Naive B cell (primary cell): ENCODE measurements at regions not wholly inside any gene's neighbourhood (a gene's known extent, or its start where the extent isn't known, plus 50 kb on each side); places are given as distances from the start of the nearest gene placed in this dataset.

ENCODE experiments used
- ATAC-seq, 2 donors: fragments of 150-1000 bp; cut with Tn5 transposase; 2 replicates each; pipeline ENCODE4 v1.10.0; 2021; ENCODE audit warnings: low read depth in 2 of 2, mild to moderate bottlenecking in 2 of 2, moderate library complexity in 2 of 2
- DNase-seq: peaks from one replicate; pipeline ENCODE4 v3.0.0; 2022
- H3K27ac Mint-ChIP-seq, 6 donors: one replicate each; pipeline ENCODE4 v1.8.0; 2020 to 2022; ENCODE audit warnings: mild to moderate bottlenecking in 6 of 6, mixed read lengths in 6 of 6, moderate library complexity in 5 of 6, inconsistent platforms in 2 of 6
- H3K27me3 Mint-ChIP-seq, 3 donors: one replicate each; pipeline ENCODE4 v1.8.0; 2021 to 2022; ENCODE audit warnings: mixed read lengths in 3 of 3, mild to moderate bottlenecking in 1 of 3
- H3K36me3 Mint-ChIP-seq, 2 donors: one replicate each; pipeline ENCODE4 v1.8.0; 2020 to 2022; ENCODE audit warnings: mixed read lengths in 2 of 2, inconsistent platforms in 1 of 2, mild to moderate bottlenecking in 1 of 2
- H3K4me1 Mint-ChIP-seq, 3 donors: one replicate each; pipeline ENCODE4 v1.8.0; 2020 to 2022; ENCODE audit warnings: mixed read lengths in 3 of 3, inconsistent platforms in 1 of 3, mild to moderate bottlenecking in 1 of 3, moderate library complexity in 1 of 3
- H3K4me3 Mint-ChIP-seq, 8 donors: one replicate each; pipeline ENCODE4 v1.8.0; 2020 to 2022; ENCODE audit warnings: mild to moderate bottlenecking in 8 of 8, mixed read lengths in 8 of 8, moderate library complexity in 8 of 8, inconsistent platforms in 2 of 8
- H3K9me3 Mint-ChIP-seq, 7 donors: one replicate each; pipeline ENCODE4 v1.8.0; 2020 to 2022; ENCODE audit warnings: mixed read lengths in 7 of 7, mild to moderate bottlenecking in 5 of 7, inconsistent platforms in 2 of 7, moderate library complexity in 1 of 7

DNA sequence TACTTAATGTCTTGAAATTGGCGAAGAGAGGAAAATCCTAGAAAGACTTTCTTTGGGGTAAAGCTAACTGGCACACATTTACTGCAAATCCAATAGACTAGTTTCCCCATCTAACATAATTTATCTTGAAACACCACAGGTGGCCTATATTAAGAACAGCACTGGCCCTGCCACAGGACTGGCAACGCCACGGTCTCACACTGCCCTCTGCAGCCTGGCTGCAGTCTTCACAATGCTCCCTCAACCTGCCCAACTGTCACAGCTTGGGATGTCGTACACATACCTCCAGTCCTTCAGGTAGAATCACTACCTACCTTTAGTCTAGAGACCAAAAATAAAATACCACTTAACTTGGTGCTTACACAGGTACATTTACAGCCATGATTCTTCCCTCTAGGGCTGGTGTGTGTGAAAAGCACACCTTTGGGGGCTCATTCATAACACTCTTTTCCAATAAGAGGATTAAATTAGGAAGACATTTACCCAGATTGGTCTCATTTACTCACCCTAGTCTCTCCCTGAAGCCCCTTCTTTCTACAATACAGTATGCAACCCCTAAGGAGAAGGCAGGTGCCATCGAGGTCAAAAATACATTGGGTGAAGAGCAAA lies 222.2 kb downstream of the C1D start:
- H3K9me3 Mint-ChIP-seq = no peaks in the 10 kb centered on the region
- ATAC-seq (peak; percentile 50 to 60), DNase-seq (peak; percentile 13)
- H3K36me3 Mint-ChIP-seq = no peaks in the 10 kb centered on the region
- peak overlapping the region in 1 of 6 donors; percentile 24 for H3K27ac Mint-ChIP-seq
- H3K4me1 Mint-ChIP-seq = no peaks in the 10 kb centered on the region
- H3K27me3 Mint-ChIP-seq = peaks cover 14 to 39% (median 18%) of the 10 kb centered on the region in 3 donors
- H3K4me3 Mint-ChIP-seq = no peak overlapping the region

DNA sequence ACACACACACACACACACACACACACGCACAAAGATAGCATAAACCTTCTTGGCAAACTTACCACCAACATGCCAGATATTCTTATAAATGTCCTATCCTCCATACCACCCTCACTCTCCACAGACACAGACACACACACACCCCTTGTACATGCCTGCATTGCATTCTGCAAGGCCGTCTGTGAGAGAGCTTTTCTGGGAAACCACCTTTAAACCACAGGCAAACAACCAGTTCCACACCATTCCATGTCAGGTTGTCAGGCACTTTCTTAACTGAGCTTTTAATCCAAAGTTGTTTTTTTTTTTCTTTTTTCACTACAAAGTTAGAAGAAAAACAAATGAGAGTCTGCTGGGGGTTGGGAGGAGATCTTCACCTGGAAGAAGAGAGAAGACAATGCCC lies 221.1 kb downstream of the C1D start:
- Mint-ChIP-seq H3K9me3 (no peaks in the 10 kb centered on the region), H3K4me3 (no peak overlapping the region), H3K27me3 (peaks cover 17 to 39% (median 20%) of the 10 kb centered on the region in 3 donors), H3K4me1 (peaks cover 0 to 3% (median 0%) of the 10 kb centered on the region in 3 donors), H3K36me3 (no peaks in the 10 kb centered on the region), H3K27ac (peak overlapping the region in 1 of 6 donors; percentile 83)
- ATAC-seq = no peak
- no peak for DNase-seq

DNA sequence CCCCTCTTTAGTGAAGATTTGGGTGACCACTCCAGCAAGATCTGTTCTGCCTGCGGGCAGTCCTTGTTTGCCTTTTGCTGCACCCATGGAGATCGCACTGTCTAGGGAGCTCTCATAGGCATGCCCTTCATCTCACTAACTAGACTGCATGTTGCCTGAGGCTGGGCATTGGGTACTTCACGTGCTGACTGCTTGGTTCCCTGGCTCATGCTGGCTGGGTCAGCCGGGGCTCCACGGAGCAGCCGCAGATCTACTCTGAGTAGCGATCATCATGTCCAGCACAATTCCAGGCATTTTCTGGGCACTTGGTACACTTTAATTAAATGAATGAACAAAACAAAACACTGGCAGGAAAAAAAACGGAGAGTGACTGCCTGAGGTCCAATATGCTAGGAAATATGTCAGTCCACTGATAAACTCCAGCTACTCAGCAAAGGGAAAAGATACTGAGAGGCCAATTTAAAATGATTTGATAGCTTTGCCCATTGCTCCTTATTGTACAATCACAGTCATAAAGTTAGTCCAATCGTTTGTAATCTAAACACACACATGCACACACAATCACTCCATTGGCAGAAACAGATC lies 220.3 kb downstream of the C1D start:
- H3K4me3 Mint-ChIP-seq = no peak overlapping the region
- peaks cover 0 to 3% (median 0%) of the 10 kb centered on the region in 3 donors for H3K4me1 Mint-ChIP-seq
- no peak overlapping the region for H3K27ac Mint-ChIP-seq
- H3K27me3 Mint-ChIP-seq = peaks cover 17 to 39% (median 20%) of the 10 kb centered on the region in 3 donors
- DNase-seq (no peak), ATAC-seq (no peak)
- H3K9me3 Mint-ChIP-seq = no peaks in the 10 kb centered on the region
- H3K36me3 Mint-ChIP-seq = no peaks in the 10 kb centered on the region

DNA sequence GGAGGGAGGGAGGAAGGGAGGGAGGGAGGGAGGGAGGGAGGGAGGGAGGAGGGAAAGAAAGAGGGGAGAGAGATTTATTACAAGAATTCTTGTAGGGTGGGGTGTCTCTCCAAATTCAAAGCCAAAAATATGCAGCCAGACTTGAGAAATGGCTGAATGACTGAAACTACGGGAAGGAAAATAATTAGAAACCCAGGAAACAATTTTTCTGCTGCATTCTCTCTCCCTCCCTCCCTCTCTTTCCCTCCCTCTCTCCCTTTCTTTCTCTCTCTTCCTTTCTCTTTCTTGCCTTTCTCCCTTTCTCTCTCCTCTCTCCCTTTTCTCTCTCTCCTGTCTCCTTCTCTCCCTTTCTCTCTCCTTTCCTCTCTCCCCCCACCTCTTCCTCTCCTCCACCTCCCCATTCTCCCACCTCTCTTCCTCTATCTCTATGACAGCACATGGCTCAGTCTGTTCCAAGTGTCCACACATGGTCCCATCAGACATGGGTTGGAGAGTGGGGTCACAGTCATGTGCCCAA lies 218.7 kb downstream of the C1D start:
- DNase-seq (no peak), ATAC-seq (no peak)
- H3K4me1 Mint-ChIP-seq = peaks cover 0 to 3% (median 0%) of the 10 kb centered on the region in 3 donors
- no peaks in the 10 kb centered on the region for H3K36me3 Mint-ChIP-seq
- H3K27ac Mint-ChIP-seq = no peak overlapping the region
- H3K9me3 Mint-ChIP-seq = no peaks in the 10 kb centered on the region
- peaks cover 20 to 39% (median 22%) of the 10 kb centered on the region in 3 donors for H3K27me3 Mint-ChIP-seq
- no peak overlapping the region for H3K4me3 Mint-ChIP-seq

DNA sequence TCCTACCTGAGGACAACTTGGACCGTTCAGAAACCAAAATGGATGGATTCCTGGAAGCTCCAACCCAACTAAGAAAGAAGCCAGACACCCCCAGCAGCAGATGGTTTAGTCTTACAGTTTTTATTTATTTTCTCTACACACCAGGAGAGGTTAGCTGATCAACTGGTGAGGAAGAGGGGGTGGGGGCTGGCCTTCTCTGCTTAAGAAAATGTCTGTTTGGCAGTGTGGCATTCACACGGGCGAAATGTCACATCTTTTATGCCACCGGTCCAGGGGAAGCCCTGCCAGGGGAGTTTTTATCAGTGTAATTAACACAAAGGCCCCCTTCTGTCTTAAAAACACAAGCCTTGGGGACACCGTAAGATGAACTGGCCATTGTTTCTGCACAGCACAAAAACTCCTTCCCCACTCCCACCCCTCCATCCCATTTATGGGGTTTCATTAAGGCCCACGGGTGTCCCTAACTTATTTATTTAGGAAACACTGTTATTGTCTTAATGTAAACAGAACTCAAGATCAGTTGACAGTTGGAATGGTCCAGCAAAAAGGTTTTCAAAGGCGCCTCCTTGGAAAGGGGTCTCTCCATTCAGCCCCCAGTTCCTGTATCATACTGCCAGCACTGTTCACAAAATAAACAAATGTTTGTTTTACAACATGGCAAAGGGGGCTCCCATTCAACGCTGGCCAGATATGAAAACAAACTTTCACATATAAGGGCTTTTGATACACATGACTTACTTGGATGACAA lies 217.0 kb downstream of the C1D start:
- no peak overlapping the region for H3K4me3 Mint-ChIP-seq

DNA sequence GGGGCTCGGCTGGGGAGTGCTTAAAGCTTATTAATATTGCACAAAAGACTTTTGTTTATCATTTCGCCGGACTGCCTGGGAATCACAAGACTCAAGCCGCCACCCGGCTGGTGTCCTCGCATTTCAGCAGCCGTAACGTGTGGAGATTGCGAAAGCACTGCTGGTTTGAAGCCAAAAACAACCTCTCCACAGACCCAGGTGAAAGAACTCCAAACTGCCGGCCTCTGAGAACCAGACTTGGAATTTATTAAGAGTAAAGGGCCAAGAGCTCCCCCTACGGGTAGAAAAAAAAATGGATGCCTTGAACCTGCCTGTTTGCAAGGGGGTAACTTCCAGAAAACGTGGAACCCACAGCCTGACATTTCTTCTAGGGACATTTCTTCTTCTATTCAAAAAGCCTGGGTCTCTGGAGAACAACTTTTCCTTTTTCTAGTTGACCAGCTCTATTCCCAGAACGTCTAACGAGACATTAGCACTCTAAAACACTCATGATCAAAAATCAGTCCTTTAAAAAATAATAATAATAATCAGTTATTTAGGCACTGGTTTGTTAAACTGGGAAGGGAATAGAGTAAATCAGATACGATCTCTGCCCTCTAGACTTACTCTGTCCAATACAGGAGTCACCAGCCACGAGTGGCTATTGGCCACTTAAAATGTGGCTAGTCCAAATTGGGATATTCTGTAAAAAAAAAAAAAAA lies 216.3 kb downstream of the C1D start:
- H3K4me3 Mint-ChIP-seq = no peak overlapping the region
- H3K9me3 Mint-ChIP-seq = no peaks in the 10 kb centered on the region
- ATAC-seq (no peak), DNase-seq (peak; percentile 11)
- H3K27ac Mint-ChIP-seq = no peak overlapping the region
- H3K36me3 Mint-ChIP-seq = no peaks in the 10 kb centered on the region
- H3K4me1 Mint-ChIP-seq = peaks cover 0 to 3% (median 0%) of the 10 kb centered on the region in 3 donors
- peaks cover 28 to 52% (median 31%) of the 10 kb centered on the region in 3 donors for H3K27me3 Mint-ChIP-seq

More for the DNA sequence above, 217.0 kb downstream of the C1D start:
- Mint-ChIP-seq H3K27me3 (peaks cover 24 to 47% (median 25%) of the 10 kb centered on the region in 3 donors), H3K36me3 (no peaks in the 10 kb centered on the region), H3K9me3 (no peaks in the 10 kb centered on the region), H3K27ac (no peak overlapping the region), H3K4me1 (peaks cover 0 to 3% (median 0%) of the 10 kb centered on the region in 3 donors)
- DNase-seq (no peak), ATAC-seq (no peak)

DNA sequence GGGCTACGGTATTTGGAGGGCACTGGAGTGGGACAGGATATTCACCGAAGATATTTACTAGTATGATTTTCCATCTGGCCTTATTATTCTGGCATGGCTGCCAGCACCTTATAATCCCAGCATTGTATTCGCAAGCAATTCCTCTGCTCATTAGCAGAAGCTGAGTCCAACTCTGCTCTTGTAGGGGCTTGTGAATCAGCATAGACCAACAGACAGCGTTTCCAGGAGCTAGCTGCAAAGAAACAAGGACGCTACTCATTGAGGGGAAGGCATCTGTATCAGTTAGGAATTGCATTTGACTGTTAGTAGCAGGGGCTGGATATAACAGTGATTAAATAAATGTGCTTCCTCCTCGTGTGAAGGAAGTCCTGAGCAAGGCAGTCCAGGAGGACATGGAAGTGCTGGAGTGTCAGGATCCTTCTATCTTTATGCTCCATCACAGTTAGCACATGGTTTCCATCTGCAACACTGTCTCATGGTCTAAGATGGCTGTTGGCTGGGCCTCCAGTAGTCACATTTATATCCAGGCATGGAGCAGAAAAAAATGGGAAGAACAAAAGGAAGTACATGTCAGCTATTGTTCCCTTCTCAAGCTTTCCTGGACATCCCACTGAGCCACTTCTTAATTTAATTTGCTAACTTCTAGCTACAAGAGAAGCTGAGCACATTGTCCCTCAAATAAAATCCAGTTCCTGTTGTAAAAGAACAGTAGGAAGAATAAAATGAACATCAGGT lies 214.1 kb downstream of the C1D start:
- DNase-seq = no peak
- Mint-ChIP-seq H3K4me1 (peaks cover 0 to 3% (median 0%) of the 10 kb centered on the region in 3 donors), H3K27ac (no peak overlapping the region), H3K27me3 (peaks cover 22 to 37% (median 35%) of the 10 kb centered on the region in 3 donors), H3K9me3 (no peaks in the 10 kb centered on the region), H3K36me3 (no peaks in the 10 kb centered on the region), H3K4me3 (no peak overlapping the region)
- no peak for ATAC-seq

DNA sequence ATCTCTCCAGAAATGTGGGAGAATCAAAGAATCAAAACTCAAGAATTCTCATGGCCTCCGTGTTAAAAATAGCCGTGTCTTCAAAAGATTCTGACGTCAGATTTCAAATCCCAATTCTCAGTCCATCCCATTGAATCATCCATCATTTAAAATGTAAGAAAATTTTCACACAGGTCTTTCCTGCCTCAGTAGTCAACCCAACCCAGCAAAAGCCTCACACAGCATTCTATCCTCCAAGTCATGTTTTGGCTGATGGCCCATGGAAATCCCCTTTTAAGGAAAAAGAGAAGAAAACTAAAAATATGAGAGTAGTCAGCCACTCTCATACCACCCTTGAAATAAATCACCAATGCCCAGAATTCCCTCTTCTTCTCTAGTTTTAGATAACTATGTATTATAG lies 211.8 kb downstream of the C1D start:
- H3K4me1 Mint-ChIP-seq = peaks cover 0 to 3% (median 0%) of the 10 kb centered on the region in 3 donors
- H3K9me3 Mint-ChIP-seq = no peaks in the 10 kb centered on the region
- ATAC-seq (no peak), DNase-seq (no peak)
- H3K36me3 Mint-ChIP-seq = no peaks in the 10 kb centered on the region
- H3K27me3 Mint-ChIP-seq = peaks cover 25 to 32% (median 27%) of the 10 kb centered on the region in 3 donors
- no peak overlapping the region for H3K4me3 Mint-ChIP-seq
- H3K27ac Mint-ChIP-seq = peak overlapping the region in 1 of 6 donors; percentile 55

DNA sequence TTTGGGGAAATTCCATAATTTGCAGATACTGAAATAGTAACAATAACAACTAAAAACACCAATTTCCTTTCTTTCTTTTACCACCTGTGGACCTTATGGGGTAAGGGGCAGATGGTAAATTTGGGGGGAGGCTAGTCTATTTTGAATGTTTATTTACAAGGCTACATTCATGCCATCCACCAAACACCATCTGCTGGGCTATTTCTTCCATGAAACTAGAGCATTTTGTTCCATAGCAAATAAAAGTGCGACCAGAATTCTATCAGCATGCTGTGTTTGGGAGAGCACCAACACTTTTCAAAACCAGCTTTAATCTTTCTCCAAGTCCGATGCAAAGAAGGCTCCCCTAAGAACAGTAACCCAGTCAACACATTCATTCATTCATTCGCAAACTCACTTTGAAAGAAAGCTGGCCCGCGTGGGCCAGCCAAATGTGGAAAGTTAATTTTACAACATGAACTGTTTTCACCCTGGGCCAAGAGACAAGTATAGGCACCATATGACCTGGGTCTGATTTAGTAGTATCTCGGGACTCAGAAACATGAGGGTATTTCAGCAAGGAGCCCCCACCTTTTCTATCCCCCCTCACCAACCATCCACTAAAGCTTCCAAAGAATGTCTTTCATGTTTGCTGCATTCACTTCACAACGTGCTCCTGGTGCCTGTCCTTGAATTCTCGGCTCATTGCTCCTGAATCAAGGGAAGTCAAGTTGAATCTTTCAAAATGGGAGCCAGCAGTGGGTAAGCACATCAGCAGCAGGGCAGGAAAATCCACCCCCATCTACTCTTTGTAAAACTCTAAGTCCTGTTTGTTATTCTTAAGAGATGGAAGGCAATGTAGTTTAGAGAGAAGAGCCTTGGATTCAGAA lies 210.6 kb downstream of the C1D start:
- no peak for ATAC-seq
- H3K27ac Mint-ChIP-seq = no peak overlapping the region
- no peaks in the 10 kb centered on the region for H3K36me3 Mint-ChIP-seq
- H3K4me1 Mint-ChIP-seq = no peaks in the 10 kb centered on the region
- H3K27me3 Mint-ChIP-seq = peaks cover 24 to 36% (median 27%) of the 10 kb centered on the region in 3 donors
- H3K4me3 Mint-ChIP-seq = no peak overlapping the region
- no peaks in the 10 kb centered on the region for H3K9me3 Mint-ChIP-seq
- DNase-seq = no peak

DNA sequence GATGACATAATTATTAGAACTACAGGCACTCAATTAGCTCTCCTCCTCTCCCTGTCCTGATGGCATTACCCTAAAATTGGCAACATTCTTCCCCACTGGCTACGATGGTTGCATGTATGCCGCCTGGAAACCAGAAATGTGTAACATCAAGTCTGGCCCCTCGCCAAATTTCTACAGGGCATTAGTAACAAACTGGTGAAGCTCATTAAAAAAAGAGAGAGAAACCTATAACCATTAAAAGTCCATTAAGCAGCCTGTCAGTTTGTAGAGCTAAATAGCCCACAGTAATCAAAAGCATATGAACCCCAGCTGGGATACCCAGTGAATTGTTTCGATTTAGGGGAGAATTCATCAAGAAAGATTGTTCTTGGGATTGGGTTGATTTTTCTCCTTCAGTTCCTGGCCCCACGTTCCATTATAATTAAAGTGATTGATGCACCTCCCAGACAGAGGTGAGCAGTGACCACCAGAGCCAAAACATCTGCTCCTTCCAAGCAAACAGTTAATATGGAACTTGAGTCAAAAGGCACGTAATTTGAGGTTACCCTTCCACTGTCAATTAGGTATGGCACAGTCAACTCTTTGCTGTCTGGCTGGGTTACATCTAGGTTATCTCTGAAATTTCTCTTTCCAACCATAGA lies 208.6 kb downstream of the C1D start:
- DNase-seq = no peak
- Mint-ChIP-seq H3K36me3 (no peaks in the 10 kb centered on the region), H3K4me1 (no peaks in the 10 kb centered on the region), H3K27me3 (peaks cover 19 to 36% (median 27%) of the 10 kb centered on the region in 3 donors), H3K4me3 (no peak overlapping the region), H3K9me3 (no peaks in the 10 kb centered on the region), H3K27ac (no peak overlapping the region)
- no peak for ATAC-seq

DNA sequence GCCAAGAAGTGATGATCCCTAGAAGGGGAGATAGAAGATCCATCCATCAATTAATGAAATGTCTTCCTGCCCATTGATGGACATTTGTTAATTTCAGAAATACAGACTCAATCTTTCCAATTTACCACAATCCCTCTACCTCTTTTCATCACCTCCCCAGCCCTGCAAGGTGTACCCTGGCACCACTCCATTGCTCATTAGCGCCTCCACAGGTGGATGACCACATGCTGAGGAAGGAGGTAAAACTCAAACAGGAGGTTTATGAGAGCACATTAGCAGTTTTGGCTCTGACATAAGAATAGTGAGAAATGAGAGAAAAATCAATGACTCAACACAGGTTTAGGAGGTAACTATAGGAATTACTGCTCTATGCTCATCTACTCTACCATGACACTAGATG lies 208.0 kb downstream of the C1D start:
- H3K27me3 Mint-ChIP-seq = peaks cover 19 to 36% (median 27%) of the 10 kb centered on the region in 3 donors
- no peak overlapping the region for H3K4me3 Mint-ChIP-seq
- H3K36me3 Mint-ChIP-seq = no peaks in the 10 kb centered on the region
- no peaks in the 10 kb centered on the region for H3K9me3 Mint-ChIP-seq
- DNase-seq (no peak), ATAC-seq (no peak)
- no peak overlapping the region for H3K27ac Mint-ChIP-seq
- no peaks in the 10 kb centered on the region for H3K4me1 Mint-ChIP-seq

DNA sequence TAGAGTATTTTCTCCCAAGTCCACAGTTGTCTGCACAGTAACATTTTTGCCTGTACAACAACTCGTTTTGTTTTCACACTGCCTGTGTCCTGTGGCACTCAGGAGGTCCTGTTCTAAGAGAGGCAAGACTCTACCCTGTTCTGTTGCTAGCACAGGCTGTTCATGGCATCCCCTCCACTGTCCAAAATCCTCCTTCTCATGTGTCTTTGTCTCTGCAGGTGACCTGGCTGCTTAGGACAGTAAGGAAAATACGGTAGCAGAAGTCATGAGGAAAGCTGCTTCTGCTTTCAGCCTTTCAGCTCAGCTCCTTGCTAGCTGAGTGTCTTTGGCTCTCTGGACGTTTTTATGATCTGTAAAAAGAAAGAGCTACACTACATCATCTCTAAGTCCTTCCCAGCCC lies 205.9 kb downstream of the C1D start:
- Mint-ChIP-seq H3K36me3 (no peaks in the 10 kb centered on the region), H3K27ac (no peak overlapping the region), H3K4me3 (no peak overlapping the region), H3K9me3 (no peaks in the 10 kb centered on the region), H3K4me1 (no peaks in the 10 kb centered on the region), H3K27me3 (peaks cover 17 to 22% (median 20%) of the 10 kb centered on the region in 3 donors)
- no peak for DNase-seq
- no peak for ATAC-seq
